GM23338 (cell line): ENCODE measurements at regions not wholly inside any gene's neighbourhood (a gene's known extent, or its start where the extent isn't known, plus 50 kb on each side); places are given as distances from the start of the nearest gene placed in this dataset.

Experiments used
- CREB1 ChIP-seq: fragments of 250-450 bp; sonication (Bioruptor Pico); IDR thresholded peaks from 2 replicates; pipeline ENCODE4 v1.5.0; 2020; ENCODE audit warnings: low read depth, mild to moderate bottlenecking, moderate library complexity
- CTCF ChIP-seq, 2 experiments: fragments of 200-600 bp in 1 of 2; sonication (generic) in 1 of 2; conservative IDR thresholded peaks; 2 replicates each; pipeline versions ENCODE4 v1.5.1 to v1.6.1; 2016 to 2017; ENCODE audit warnings: antibody characterized with exemption in 2 of 2, low read depth in 2 of 2, mild to moderate bottlenecking in 2 of 2, moderate library complexity in 1 of 2
- EZH2 ChIP-seq: fragments of 200-600 bp; sonication (generic); IDR thresholded peaks from one replicate; pipeline ENCODE4 v1.8.0; 2017; ENCODE audit warnings: antibody characterized with exemption, mild to moderate bottlenecking, low read depth; ENCODE audit not compliant: unreplicated experiment
- EZH2phosphoT487 ChIP-seq: fragments of 200-600 bp; sonication (generic); IDR thresholded peaks from one replicate; pipeline ENCODE4 v1.8.1; 2018; ENCODE audit warnings: antibody characterized with exemption; ENCODE audit not compliant: unreplicated experiment
- JUNB ChIP-seq: IDR thresholded peaks from one replicate; pipeline ENCODE4 v1.6.1; 2016; ENCODE audit warnings: antibody characterized with exemption; ENCODE audit not compliant: unreplicated experiment
- NANOG ChIP-seq: IDR thresholded peaks from 2 replicates; pipeline ENCODE4 v1.6.1; 2016; ENCODE audit warnings: antibody characterized with exemption, borderline replicate concordance
- POLR2AphosphoS5 ChIP-seq: IDR thresholded peaks from 2 replicates; pipeline ENCODE4 v1.6.1; 2016; ENCODE audit warnings: antibody characterized with exemption, low read depth
- REST ChIP-seq: IDR thresholded peaks from one replicate; pipeline ENCODE4 v1.6.1; 2018; ENCODE audit warnings: antibody characterized with exemption; ENCODE audit not compliant: unreplicated experiment
- STAT1 ChIP-seq: IDR thresholded peaks from one replicate; pipeline ENCODE4 v1.6.1; 2016; ENCODE audit warnings: antibody characterized with exemption; ENCODE audit not compliant: unreplicated experiment
- ZNF114 ChIP-seq: fragments of 250-450 bp; sonication (Bioruptor Pico); IDR thresholded peaks from 2 replicates; pipeline ENCODE4 v1.5.0; 2020; ENCODE audit warnings: mild to moderate bottlenecking, moderate library complexity
- ZNF462 ChIP-seq: fragments of 250-450 bp; sonication (Bioruptor Pico); IDR thresholded peaks from 2 replicates; pipeline ENCODE4 v1.5.0; 2020; ENCODE audit warnings: mild to moderate bottlenecking, moderate library complexity

- TF ChIP-seq CTCF (conservative IDR thresholded peaks at IDR 0.05; ENCODE audit: low read depth in 2 of 2) (no peak), EZH2phosphoT487 (no peak), JUNB (no peak), CREB1 (CRISPR knock-in tag) (no peak), EZH2 (no peak), STAT1 (no peak), POLR2AphosphoS5 (no peak), NANOG (no peak), REST (no peak), ZNF462 (CRISPR knock-in tag) (no peak), ZNF114 (CRISPR knock-in tag) (no peak)
Observed at GRCh38 chr7:127516320-127516719, 69.1 kb downstream of the GCC1 start.
